Trophoblast cell (in vitro differentiated cells and primary cell): ENCODE measurements at regions not wholly inside any gene's neighbourhood (a gene's known extent, or its start where the extent isn't known, plus 50 kb on each side); places are given as distances from the start of the nearest gene placed in this dataset.

Experiments
- DNase-seq, 2 donors: peaks; one replicate each; pipeline ENCODE4 v3.0.0-alpha.2; 2016
- H2AFZ ChIP-seq: 2 replicates; pipeline ENCODE4 v1.6.1; 2013; ENCODE audit warnings: low read length, moderate library complexity, mild to moderate bottlenecking; ENCODE audit not compliant: insufficient read depth, poor library complexity
- H2AK5ac ChIP-seq: 2 replicates; pipeline ENCODE4 v1.6.1; 2013; ENCODE audit warnings: mild to moderate bottlenecking, low read length
- H2BK120ac ChIP-seq: 2 replicates; pipeline ENCODE4 v1.6.1; 2013; ENCODE audit warnings: low read length, mild to moderate bottlenecking, moderate library complexity; ENCODE audit not compliant: insufficient read depth, poor library complexity
- H2BK12ac ChIP-seq: 2 replicates; pipeline ENCODE4 v1.6.1; 2013; ENCODE audit warnings: mild to moderate bottlenecking, low read length, moderate library complexity
- H2BK5ac ChIP-seq: 2 replicates; pipeline ENCODE4 v1.6.1; 2013; ENCODE audit warnings: low read length, low read depth, moderate library complexity, mild to moderate bottlenecking; ENCODE audit not compliant: poor library complexity
- H3K14ac ChIP-seq: 2 replicates; pipeline ENCODE4 v1.6.1; 2013; ENCODE audit warnings: mild to moderate bottlenecking, low read length
- H3K18ac ChIP-seq: 2 replicates; pipeline ENCODE4 v1.6.1; 2013; ENCODE audit warnings: mild to moderate bottlenecking, low read length
- H3K23ac ChIP-seq: 2 replicates; pipeline ENCODE4 v1.6.1; 2013; ENCODE audit warnings: low read length
- H3K27ac ChIP-seq: 2 replicates; pipeline ENCODE4 v1.5.1; 2013; ENCODE audit warnings: low read depth, mild to moderate bottlenecking, inconsistent platforms, low read length, moderate library complexity
- H3K27me3 ChIP-seq: 2 replicates; pipeline ENCODE4 v1.6.1; 2013; ENCODE audit warnings: inconsistent platforms, mild to moderate bottlenecking, low read length, moderate library complexity; ENCODE audit not compliant: insufficient read depth
- H3K36me3 ChIP-seq, 2 experiments: 1 replicate in 1 of 2; 2 replicates in 1 of 2; pipeline ENCODE4 v1.6.1; 2013; ENCODE audit warnings: low read length in 2 of 2, mild to moderate bottlenecking in 2 of 2, moderate library complexity in 1 of 2; ENCODE audit not compliant: insufficient read depth in 2 of 2, control insufficient read depth in 1 of 2
- H3K4ac ChIP-seq: 2 replicates; pipeline ENCODE4 v1.6.1; 2013; ENCODE audit warnings: low read depth, mild to moderate bottlenecking, low read length, moderate library complexity
- H3K4me1 ChIP-seq, 2 experiments: 1 replicate in 1 of 2; 2 replicates in 1 of 2; pipeline ENCODE4 v1.6.1; 2013; ENCODE audit warnings: low read length in 2 of 2, mild to moderate bottlenecking in 2 of 2, moderate library complexity in 1 of 2; ENCODE audit not compliant: insufficient read depth in 2 of 2, control insufficient read depth in 1 of 2
- H3K4me2 ChIP-seq: 2 replicates; pipeline ENCODE4 v1.6.1; 2013; ENCODE audit warnings: inconsistent platforms, mild to moderate bottlenecking, low read length, moderate library complexity
- H3K4me3 ChIP-seq: 2 replicates; pipeline ENCODE4 v1.5.1; 2013; ENCODE audit warnings: mild to moderate bottlenecking, low read depth, low read length, inconsistent platforms
- H3K79me1 ChIP-seq: one replicate; pipeline ENCODE4 v1.6.1; 2013; ENCODE audit warnings: low read length
- H3K79me2 ChIP-seq: 2 replicates; pipeline ENCODE4 v1.6.1; 2013; ENCODE audit warnings: low read length, mild to moderate bottlenecking; ENCODE audit not compliant: control insufficient read depth, insufficient read depth, poor library complexity
- H3K9ac ChIP-seq: 2 replicates; pipeline ENCODE4 v1.6.1; 2013; ENCODE audit warnings: mild to moderate bottlenecking, low read length
- H3K9me3 ChIP-seq: 2 replicates; pipeline ENCODE4 v1.6.1; 2013; ENCODE audit warnings: low read depth, mild to moderate bottlenecking, control low read depth, inconsistent platforms, low read length; ENCODE audit not compliant: insufficient read depth
- H4K12ac ChIP-seq: 2 replicates; pipeline ENCODE4 v1.6.1; 2013; ENCODE audit warnings: low read depth, mild to moderate bottlenecking, low read length, moderate library complexity
- H4K8ac ChIP-seq: 2 replicates; pipeline ENCODE4 v1.6.1; 2013; ENCODE audit warnings: low read depth, mild to moderate bottlenecking, low read length, moderate library complexity
- H4K91ac ChIP-seq: one replicate; pipeline ENCODE4 v1.6.1; 2013; ENCODE audit warnings: low read depth, mild to moderate bottlenecking, low read length, moderate library complexity
- WGBS: extraction: QIAGEN DNeasy Blood & Tissue Kit; methylation state at CpG from one replicate; pipeline ENCODE4 v1.1.7; 2013; ENCODE audit warnings: missing lambda C conversion rate; ENCODE audit not compliant: insufficient read length, insufficient coverage; ENCODE audit errors: extremely low coverage; 5-methylcytosine and 5-hydroxymethylcytosine counted together

DNA sequence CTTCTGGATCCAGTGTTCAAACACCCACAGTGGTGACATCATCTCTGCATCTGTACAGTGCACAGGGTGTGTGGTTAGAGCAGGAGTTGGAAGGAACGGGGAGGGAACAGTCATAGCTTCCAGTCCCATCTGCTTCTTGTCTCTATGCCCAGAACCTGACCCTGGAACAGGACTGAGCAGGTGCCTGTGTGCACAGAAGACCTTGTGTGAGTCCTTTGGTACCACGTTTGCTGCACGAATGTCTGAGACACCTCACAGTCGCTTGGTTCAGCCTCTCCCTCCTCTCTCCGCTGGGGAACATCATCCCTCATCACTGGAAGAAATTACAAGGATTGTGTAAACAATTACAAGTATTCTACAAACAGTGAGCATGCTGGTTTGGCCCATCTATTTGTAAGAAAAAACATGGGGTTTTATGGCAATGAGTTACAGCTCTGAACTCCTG, 243.0 kb upstream of the KLF6 start:
- Histone ChIP-seq H3K9ac (no peak overlapping the region), H2AK5ac (peak overlapping the region; percentile 6), H3K4me2 (no peak overlapping the region), H3K79me2 (no peaks in the 10 kb centered on the region), H4K12ac (no peak overlapping the region), H2BK5ac (no peak overlapping the region), H2BK12ac (peak overlapping the region; percentile 13), H3K18ac (no peak overlapping the region), H3K4me1 (peaks cover 9 to 15% of the 10 kb centered on the region in 2 experiments), H3K36me3 (no peaks in the 10 kb centered on the region), H4K8ac (no peak overlapping the region), H3K9me3 (peaks cover 3% of the 10 kb centered on the region), H3K14ac (no peak overlapping the region), H3K27me3 (no peaks in the 10 kb centered on the region), H4K91ac (no peak overlapping the region), H3K27ac (no peak overlapping the region), H3K4ac (no peak overlapping the region), H2BK120ac (no peak overlapping the region), H2AFZ (no peak overlapping the region), H3K79me1 (peaks cover 17% of the 10 kb centered on the region), H3K4me3 (no peak overlapping the region), H3K23ac (no peak overlapping the region)
- DNase-seq, result peak in 1 of 2 donors; percentile 31
- WGBS, result no CpG with 5 or more reads among the region's 5 CpGs

DNA sequence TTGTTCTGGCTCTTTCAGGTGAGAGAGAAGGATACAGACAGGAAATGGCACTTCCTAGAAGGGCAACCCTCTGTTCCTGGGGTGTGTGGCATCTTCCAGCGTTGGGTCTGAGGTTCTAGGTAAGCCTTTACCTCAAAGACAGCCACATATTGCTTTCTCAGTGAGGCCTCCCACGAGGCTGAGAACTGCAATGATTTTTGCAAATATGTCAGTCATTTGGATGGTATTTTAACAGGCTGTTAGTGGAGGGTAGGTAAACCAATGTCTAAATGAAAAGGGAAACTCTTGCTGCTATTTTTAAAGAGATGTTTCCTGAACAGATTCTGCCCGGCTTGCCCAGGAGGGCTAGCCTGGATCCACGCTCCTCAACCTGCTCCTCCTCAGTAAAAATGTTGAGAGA, 240.3 kb upstream of the KLF6 start:
- H3K79me1 ChIP-seq, result peaks cover 19% of the 10 kb centered on the region

DNA sequence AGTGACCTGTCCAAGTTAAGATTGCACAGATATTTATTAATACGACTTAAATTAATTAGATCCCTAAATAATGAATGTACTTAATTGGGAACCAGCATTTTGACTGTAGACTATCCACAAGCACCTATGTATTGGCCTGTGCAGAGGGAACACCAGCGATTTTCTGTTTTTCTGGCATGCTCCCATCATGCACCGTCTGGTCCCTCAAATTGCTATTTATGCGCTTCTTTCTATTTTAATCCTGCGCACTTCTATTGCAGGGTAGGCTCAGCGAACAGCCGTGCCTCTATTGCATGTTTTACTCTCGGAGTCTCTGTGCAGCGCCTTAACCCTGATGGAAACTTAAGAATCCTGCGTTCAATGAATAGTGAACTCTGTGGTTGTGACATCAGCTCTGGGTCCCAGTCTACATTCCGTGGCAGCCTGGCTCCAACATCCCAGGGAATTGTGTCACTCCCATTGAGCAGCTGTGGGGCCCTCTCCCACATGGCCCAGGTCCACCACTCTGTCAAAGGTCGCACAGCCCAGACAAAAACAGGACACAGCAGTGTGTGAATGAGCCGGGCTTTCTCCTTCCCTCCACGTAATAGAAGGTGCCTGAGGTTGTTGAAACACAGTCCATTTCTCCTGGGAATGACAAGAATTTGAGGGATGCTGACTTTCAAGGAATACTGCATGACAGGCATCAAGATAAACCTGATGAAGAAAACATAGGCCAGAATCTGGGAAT, 239.7 kb upstream of the KLF6 start:
- H3K79me2 ChIP-seq, result no peaks in the 10 kb centered on the region
- no peak overlapping the region for H4K12ac ChIP-seq
- no peak overlapping the region for H3K9ac ChIP-seq
- no peak overlapping the region for H3K4me2 ChIP-seq
- H3K36me3 ChIP-seq, result no peaks in the 10 kb centered on the region
- H3K18ac ChIP-seq, result no peak overlapping the region
- H3K9me3 ChIP-seq, result no peaks in the 10 kb centered on the region
- H3K4me3 ChIP-seq, result no peak overlapping the region
- H3K4me1 ChIP-seq, result peaks cover 12 to 15% of the 10 kb centered on the region in 2 experiments
- H3K14ac ChIP-seq, result no peak overlapping the region
- H2BK120ac ChIP-seq, result peak overlapping the region; percentile 74
- no peaks in the 10 kb centered on the region for H3K27me3 ChIP-seq
- peak overlapping the region; percentile 42 for H2BK12ac ChIP-seq
- peak overlapping the region; percentile 63 for H4K91ac ChIP-seq
- H2BK5ac ChIP-seq, result peak overlapping the region; percentile 53
- H2AFZ ChIP-seq, result no peak overlapping the region
- peaks cover 19% of the 10 kb centered on the region for H3K79me1 ChIP-seq
- H2AK5ac ChIP-seq, result no peak overlapping the region
- peak; percentile 98 for DNase-seq
- H3K4ac ChIP-seq, result no peak overlapping the region
- H3K27ac ChIP-seq, result peak overlapping the region; percentile 94
- no CpG with 5 or more reads among the region's 14 CpGs for WGBS
- no peak overlapping the region for H3K23ac ChIP-seq
- no peak overlapping the region for H4K8ac ChIP-seq

More for the DNA sequence above, 240.3 kb upstream of the KLF6 start:
- Histone ChIP-seq H2AK5ac (no peak overlapping the region), H3K4me3 (no peak overlapping the region), H2BK12ac (peak overlapping the region; percentile 39), H3K4ac (no peak overlapping the region), H3K4me1 (peaks cover 12 to 15% of the 10 kb centered on the region in 2 experiments), H3K4me2 (peak overlapping the region; percentile 24), H3K36me3 (no peaks in the 10 kb centered on the region), H2BK120ac (peak overlapping the region; percentile 15), H3K14ac (peak overlapping the region; percentile 5), H3K23ac (no peak overlapping the region), H2AFZ (no peak overlapping the region), H3K79me2 (no peaks in the 10 kb centered on the region), H4K12ac (no peak overlapping the region), H3K9ac (no peak overlapping the region), H4K8ac (peak overlapping the region; percentile 32), H3K9me3 (no peaks in the 10 kb centered on the region), H3K27me3 (no peaks in the 10 kb centered on the region), H4K91ac (peak overlapping the region; percentile 47), H3K27ac (peak overlapping the region; percentile 90), H3K18ac (no peak overlapping the region), H2BK5ac (peak overlapping the region; percentile 37)
- no CpG with 5 or more reads among the region's 4 CpGs for WGBS
- peak in 1 of 2 donors; percentile 72 for DNase-seq

DNA sequence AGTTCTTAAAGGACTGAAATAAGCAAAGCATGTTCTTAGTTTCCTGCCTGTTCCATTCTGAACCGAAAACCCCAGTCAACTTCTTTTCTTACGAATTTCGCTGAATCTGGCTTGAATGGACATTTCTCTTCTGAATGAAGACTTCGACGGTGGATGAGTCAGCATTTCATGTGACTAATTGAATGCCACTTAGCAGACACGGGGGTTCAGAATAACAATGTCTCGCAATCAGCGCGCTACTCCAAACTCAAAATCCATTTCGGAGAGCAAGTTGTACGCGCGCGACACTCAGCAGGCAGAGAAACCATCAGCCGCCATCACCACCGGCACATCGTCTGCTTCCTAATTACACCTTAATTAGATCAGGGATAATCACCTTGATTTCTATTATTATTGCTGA, 239.0 kb upstream of the KLF6 start:
- Histone ChIP-seq H3K4me3 (no peak overlapping the region), H3K18ac (peak overlapping the region; percentile 78), H4K91ac (peak overlapping the region; percentile 97), H2AK5ac (peak overlapping the region; percentile 61), H2BK5ac (peak overlapping the region; percentile 77), H3K9ac (no peak overlapping the region), H3K9me3 (no peaks in the 10 kb centered on the region), H2BK120ac (peak overlapping the region; percentile 91), H3K36me3 (no peaks in the 10 kb centered on the region), H4K12ac (no peak overlapping the region), H2BK12ac (peak overlapping the region; percentile 86), H3K23ac (no peak overlapping the region), H3K79me1 (peaks cover 19% of the 10 kb centered on the region), H3K4ac (peak overlapping the region; percentile 34), H3K14ac (peak overlapping the region; percentile 80), H2AFZ (no peak overlapping the region), H3K4me1 (peaks cover 12 to 15% of the 10 kb centered on the region in 2 experiments), H3K79me2 (no peaks in the 10 kb centered on the region), H3K4me2 (no peak overlapping the region), H3K27me3 (no peaks in the 10 kb centered on the region), H3K27ac (peak overlapping the region; percentile 94), H4K8ac (peak overlapping the region; percentile 41)
- WGBS, result no CpG with 5 or more reads among the region's 17 CpGs
- DNase-seq, result peak in 1 of 2 donors; percentile 56
